Heart right ventricle (tissue), 16 donors: ENCODE measurements at regions not wholly inside any gene's neighbourhood (a gene's known extent, or its start where the extent isn't known, plus 50 kb on each side); places are given as distances from the start of the nearest gene placed in this dataset.
"Not testable (repeated sequence)": the region's sequence is repeated elsewhere in the genome, so short reads cannot be mapped to it uniquely, and the experiment has no call there.

Source experiments
- ATAC-seq, 8 donors: fragments of 200-7000 bp; cut with Tn5 transposase; one replicate each; pipeline ENCODE4 v1.9.1; 2020; ENCODE audit warnings: mild to moderate bottlenecking in 8 of 8, moderate library complexity in 8 of 8, moderate number of reproducible peaks in 1 of 8
- DNase-seq, 2 donors: peaks; one replicate each; pipeline ENCODE4 v3.0.0-alpha.2; 2020
- H3K27ac ChIP-seq, 10 donors: fragments of 200-600 bp; sonication (generic) in 2 of 10; one replicate each; pipeline versions ENCODE4 v1.5.0 to v1.8.0; 2020 to 2022; ENCODE audit warnings: mild to moderate bottlenecking in 3 of 10
- H3K27me3 ChIP-seq, 7 donors: fragments of 200-600 bp; one replicate each; pipeline ENCODE4 v1.8.0; 2021 to 2022; ENCODE audit warnings: mild to moderate bottlenecking in 2 of 7
- H3K36me3 ChIP-seq, 9 donors: fragments of 200-600 bp; sonication (generic) in 1 of 9; one replicate each; pipeline versions ENCODE4 v1.5.0 to v1.8.0; 2020 to 2022; ENCODE audit warnings: mild to moderate bottlenecking in 2 of 9
- H3K4me1 ChIP-seq, 9 donors: fragments of 200-600 bp; sonication (generic) in 1 of 9; one replicate each; pipeline versions ENCODE4 v1.5.0 to v1.8.0; 2020 to 2022; ENCODE audit warnings: mild to moderate bottlenecking in 4 of 9
- H3K4me3 ChIP-seq, 10 donors: fragments of 200-600 bp; sonication (generic) in 2 of 10; one replicate each; pipeline versions ENCODE4 v1.5.0 to v1.8.0; 2020 to 2022; ENCODE audit warnings: mild to moderate bottlenecking in 7 of 10, moderate library complexity in 2 of 10
- H3K9me3 ChIP-seq, 11 donors: fragments of 200-600 bp in 10 of 11; sonication (generic) in 2 of 11; one replicate each; pipeline versions ENCODE4 v1.5.0 to v1.8.0; 2013 to 2022; ENCODE audit warnings: mild to moderate bottlenecking in 2 of 11, control low read depth in 1 of 11, moderate library complexity in 1 of 11
- WGBS, 2 donors: extraction: QIAGEN DNeasy Blood & Tissue Kit; methylation state at CpG; one replicate each; pipeline ENCODE4 v1.1.7; 2013; ENCODE audit warnings: inconsistent platforms in 1 of 2; 5-methylcytosine and 5-hydroxymethylcytosine counted together
- intact Hi-C, 10 donors: fragments of 100-400 bp; cut with DNase I; formaldehyde crosslinking; loops; one replicate each; pipeline versions ENCODE4 v1.11.1 to v1.14.2; 2022
- TF ChIP-seq, protein P1 (sequence below), 9 donors: fragments of 200-600 bp; sonication (generic) in 2 of 9; IDR thresholded peaks; one replicate each; pipeline versions ENCODE4 v1.5.0 to v1.8.0; 2021 to 2022; ENCODE audit warnings: antibody characterized with exemption in 9 of 9, mild to moderate bottlenecking in 5 of 9, moderate library complexity in 1 of 9
- donor health status: Arrhythmogenic right ventricular cardiomyopathy.
- donor health status: ischemic (EF 13 %, LVEDD 7.1; RV severe dilation, severe dysfunction).
- donor health status: healthy with polysubstance abuse.
- donor health status: DM: no; HTN: yes; CAD: no.
- donor health status: DM: no; HTN: no; CAD: no.
- donor health status: ischemic (EF 25% LVEDD 6.9; RV normal size, moderate dysfunction).
- donor health status: ischemic (EF 25% LVEDD 5.7; RV mildly dilated, moderate dysfunction).
- donor health status: healthy.
- donor health status: DM: yes; HTN: yes; CAD: no.
- donor health status: Ischemic cardiomyopathy.
- donor health status: ischemic (EF 35%, LVEDD 5.7; RV mildly dilated, moderate dysfunction).
- donor health status: nonischemic (EF 11% LVEDD 7.7; RV severe dilation, severe dysfunction).
- donor health status: DM: yes; HTN: yes; CAD: no.
- donor health status: PGD.
- donor health status: ischemic (EF 29% LVEDD 5.4; RV normal size, mild dysfunction).
- donor health status: nonischemic (EF 23%, LVEDD 6.1; RV moderate dilation, normal function).

DNA sequence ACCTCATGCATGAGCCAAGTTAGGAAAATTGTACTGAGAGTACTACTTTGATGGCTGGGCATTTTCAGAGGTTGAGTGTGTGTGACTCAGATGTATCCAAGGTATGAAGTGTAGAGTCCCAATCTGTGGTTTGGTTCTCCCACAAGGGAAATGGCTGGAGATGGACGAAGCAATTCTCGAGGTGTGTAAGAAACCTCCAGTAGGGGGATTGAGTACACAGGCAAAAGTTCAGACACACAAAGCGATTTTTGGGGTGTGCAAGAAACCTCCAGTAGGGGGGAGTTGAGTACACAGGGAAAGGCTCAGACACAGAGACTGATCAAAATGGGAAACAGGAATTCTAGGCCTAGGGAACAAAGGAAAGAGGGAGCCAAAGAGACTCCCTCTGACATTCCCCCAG lies 1536.3 kb downstream of the FAM181B start:
- DNase-seq (no peak), ATAC-seq (no peak)
- TF ChIP-seq, protein P1, sequence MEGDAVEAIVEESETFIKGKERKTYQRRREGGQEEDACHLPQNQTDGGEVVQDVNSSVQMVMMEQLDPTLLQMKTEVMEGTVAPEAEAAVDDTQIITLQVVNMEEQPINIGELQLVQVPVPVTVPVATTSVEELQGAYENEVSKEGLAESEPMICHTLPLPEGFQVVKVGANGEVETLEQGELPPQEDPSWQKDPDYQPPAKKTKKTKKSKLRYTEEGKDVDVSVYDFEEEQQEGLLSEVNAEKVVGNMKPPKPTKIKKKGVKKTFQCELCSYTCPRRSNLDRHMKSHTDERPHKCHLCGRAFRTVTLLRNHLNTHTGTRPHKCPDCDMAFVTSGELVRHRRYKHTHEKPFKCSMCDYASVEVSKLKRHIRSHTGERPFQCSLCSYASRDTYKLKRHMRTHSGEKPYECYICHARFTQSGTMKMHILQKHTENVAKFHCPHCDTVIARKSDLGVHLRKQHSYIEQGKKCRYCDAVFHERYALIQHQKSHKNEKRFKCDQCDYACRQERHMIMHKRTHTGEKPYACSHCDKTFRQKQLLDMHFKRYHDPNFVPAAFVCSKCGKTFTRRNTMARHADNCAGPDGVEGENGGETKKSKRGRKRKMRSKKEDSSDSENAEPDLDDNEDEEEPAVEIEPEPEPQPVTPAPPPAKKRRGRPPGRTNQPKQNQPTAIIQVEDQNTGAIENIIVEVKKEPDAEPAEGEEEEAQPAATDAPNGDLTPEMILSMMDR (IDR thresholded peaks at IDR 0.05) = no peak
- intact Hi-C loops = no loop called here
- 86 to 88% methylated on average over 3 of the region's 3 CpGs for WGBS, 2 donors
- no peak overlapping the region for H3K27ac ChIP-seq
- H3K27me3 ChIP-seq = no peaks in the 10 kb centered on the region
- H3K4me3 ChIP-seq = no peak overlapping the region
- no peaks in the 10 kb centered on the region for H3K36me3 ChIP-seq
- peaks cover 0 to 8% (median 0%) of the 10 kb centered on the region in 9 donors for H3K4me1 ChIP-seq
- H3K9me3 ChIP-seq = peaks cover 0 to 16% (median 5%) of the 10 kb centered on the region in 11 donors

DNA sequence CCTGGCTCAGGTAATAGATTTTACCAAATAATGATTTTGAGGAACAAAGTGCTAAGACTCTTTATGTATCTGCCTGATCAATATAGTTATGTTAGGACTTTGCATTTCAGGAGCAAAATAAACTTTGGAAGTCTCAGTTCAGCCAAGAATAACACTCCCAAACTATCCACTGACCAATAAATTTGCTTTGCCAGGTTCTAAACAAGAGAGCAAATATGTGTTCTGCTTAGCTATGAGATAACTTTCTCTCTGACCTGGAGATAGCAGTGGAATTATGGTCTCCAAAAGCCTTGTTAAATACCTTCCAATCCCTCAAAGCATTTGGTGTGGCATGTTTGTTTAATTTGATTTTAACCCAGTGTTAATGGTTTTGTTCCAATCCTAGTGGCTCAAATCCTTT lies 1541.1 kb downstream of the FAM181B start:
- Histone ChIP-seq H3K27me3 (no peaks in the 10 kb centered on the region), H3K9me3 (peaks cover 0 to 16% (median 2%) of the 10 kb centered on the region in 11 donors), H3K27ac (no peak overlapping the region), H3K4me1 (peaks cover 0 to 9% (median 0%) of the 10 kb centered on the region in 9 donors), H3K36me3 (no peaks in the 10 kb centered on the region), H3K4me3 (no peak overlapping the region)
- TF ChIP-seq, protein P1 (IDR thresholded peaks at IDR 0.05) = no peak
- ATAC-seq (no peak), DNase-seq (no peak)
- intact Hi-C loops = no loop called here

DNA sequence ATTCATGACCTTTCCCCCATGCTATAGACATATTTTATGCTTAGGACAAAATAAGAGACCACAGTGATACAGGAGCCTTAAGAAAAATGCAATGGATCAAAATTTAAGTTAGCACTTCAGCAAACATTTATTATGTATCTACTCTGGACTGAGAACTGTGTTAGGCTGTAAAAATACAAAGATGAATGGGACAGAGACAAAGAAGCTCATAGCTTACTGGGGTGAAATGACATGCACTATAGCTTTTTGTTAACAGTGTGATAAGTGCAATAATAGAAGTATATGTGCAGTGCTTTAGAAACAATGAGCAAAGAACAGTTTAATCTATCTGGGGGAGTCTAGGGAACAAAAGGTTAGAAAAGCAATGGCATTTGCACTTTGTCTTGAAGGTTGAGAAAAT lies 1543.1 kb downstream of the FAM181B start:
- intact Hi-C loops = no loop called here
- DNase-seq = no peak
- H3K4me1 ChIP-seq = peaks cover 0 to 9% (median 0%) of the 10 kb centered on the region in 9 donors
- ATAC-seq = no peak
- TF ChIP-seq, protein P1 (IDR thresholded peaks at IDR 0.05) = no peak
- H3K9me3 ChIP-seq = peaks cover 0 to 24% (median 4%) of the 10 kb centered on the region in 11 donors
- no peak overlapping the region for H3K27ac ChIP-seq
- no peaks in the 10 kb centered on the region for H3K27me3 ChIP-seq
- no peak overlapping the region for H3K4me3 ChIP-seq
- H3K36me3 ChIP-seq = no peaks in the 10 kb centered on the region

DNA sequence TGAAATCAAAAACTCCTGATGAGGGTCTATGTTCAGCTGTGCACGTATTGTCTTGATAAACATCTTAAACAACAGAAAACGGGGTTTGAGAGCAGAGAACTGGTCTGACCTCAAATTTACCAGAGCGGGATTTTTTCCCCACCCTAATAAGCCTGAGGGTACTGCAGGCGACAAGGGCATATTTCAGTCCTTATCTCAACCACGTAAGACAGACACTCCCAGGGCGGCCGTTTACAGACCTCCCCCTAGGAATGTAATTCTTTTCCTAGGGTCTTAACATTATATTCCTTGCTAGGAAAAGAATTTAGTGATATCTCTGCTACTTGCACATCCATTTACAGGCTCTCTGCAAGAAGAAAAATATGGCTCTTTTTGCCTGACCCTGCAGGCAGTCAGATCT lies 1546.6 kb downstream of the FAM181B start:
- DNase-seq, H3K4me1 ChIP-seq, H3K27me3 ChIP-seq, intact Hi-C loops, H3K4me3 ChIP-seq, H3K36me3 ChIP-seq, ATAC-seq, H3K27ac ChIP-seq: not testable (repeated sequence)
- 60 to 78% methylated on average over 7 of the region's 7 CpGs for WGBS, 2 donors
- H3K9me3 ChIP-seq = peaks cover 0 to 24% (median 4%) of the 10 kb centered on the region in 11 donors

DNA sequence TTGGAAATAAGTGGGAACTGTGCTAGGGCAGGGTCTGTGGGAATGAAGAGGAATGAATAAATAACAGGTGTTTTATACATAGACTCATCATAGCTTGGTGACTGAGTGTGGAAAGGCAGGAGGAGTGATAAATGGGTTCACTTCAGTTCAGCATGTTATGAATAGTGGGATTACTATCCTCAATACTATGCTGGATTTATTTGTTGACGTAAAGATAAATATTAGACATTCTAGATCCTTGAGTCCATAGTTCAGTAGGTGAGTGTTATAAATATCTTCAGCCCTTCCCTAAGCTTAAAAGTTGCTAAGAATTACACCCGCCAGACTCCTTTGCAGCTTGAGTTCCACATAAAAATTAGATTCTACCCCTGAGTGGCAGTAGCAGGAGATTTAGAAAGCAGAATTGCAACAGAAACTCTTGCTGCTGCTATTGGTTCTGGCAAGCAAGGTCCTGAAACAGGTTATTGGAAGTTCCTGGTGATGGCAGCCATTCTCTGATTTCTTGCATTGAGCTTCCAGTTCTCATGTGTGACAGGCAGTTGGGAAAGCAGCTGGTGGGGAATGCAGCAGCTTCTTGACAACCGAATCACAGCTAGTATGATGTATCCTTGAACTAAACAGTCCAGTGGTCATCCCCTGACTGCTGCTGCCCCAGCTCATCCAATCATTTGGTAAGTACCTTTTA lies 1558.9 kb downstream of the FAM181B start:
- intact Hi-C loops = no loop called here
- WGBS, 2 donors = 65 to 79% methylated on average over 3 of the region's 3 CpGs

More for the DNA sequence above, 1558.9 kb downstream of the FAM181B start:
- H3K27ac ChIP-seq = no peak overlapping the region
- TF ChIP-seq, protein P1 (IDR thresholded peaks at IDR 0.05) = no peak
- peaks cover 0 to 2% (median 0%) of the 10 kb centered on the region in 11 donors for H3K9me3 ChIP-seq
- H3K27me3 ChIP-seq = no peaks in the 10 kb centered on the region
- no peaks in the 10 kb centered on the region for H3K4me1 ChIP-seq
- H3K4me3 ChIP-seq = no peak overlapping the region
- DNase-seq (no peak), ATAC-seq (no peak)
- no peaks in the 10 kb centered on the region for H3K36me3 ChIP-seq
